Large intestine (tissue), 3 donors: ENCODE measurements at regions not wholly inside any gene's neighbourhood (a gene's known extent, or its start where the extent isn't known, plus 50 kb on each side); places are given as distances from the start of the nearest gene placed in this dataset.
"Not testable (repeated sequence)": the region's sequence is repeated elsewhere in the genome, so short reads cannot be mapped to it uniquely, and the experiment has no call there.

Experiments used
- DNase-seq, 2 donors: peaks; one replicate each; pipeline versions ENCODE4 v3.0.0 to v3.0.0-alpha.2; 2013
- H3K27ac ChIP-seq: one replicate; pipeline ENCODE4 v1.5.1; 2013; ENCODE audit warnings: low read length
- H3K27me3 ChIP-seq: 2 replicates; pipeline ENCODE4 v1.6.1; 2013; ENCODE audit warnings: low read length; ENCODE audit not compliant: control insufficient read depth, insufficient read depth
- H3K36me3 ChIP-seq: 2 replicates; pipeline ENCODE4 v1.6.1; 2013; ENCODE audit warnings: low read length; ENCODE audit not compliant: control insufficient read depth, insufficient read depth
- H3K4me1 ChIP-seq: one replicate; pipeline ENCODE4 v1.6.1; 2013; ENCODE audit warnings: low read length; ENCODE audit not compliant: control insufficient read depth, insufficient read depth
- H3K4me3 ChIP-seq: one replicate; pipeline ENCODE4 v1.5.1; 2013; ENCODE audit warnings: low read length
- H3K9me3 ChIP-seq: one replicate; pipeline ENCODE4 v1.6.1; 2013; ENCODE audit warnings: mild to moderate bottlenecking, low read depth, low read length, moderate library complexity; ENCODE audit not compliant: control insufficient read depth
- WGBS: methylation state at CpG from one replicate; pipeline ENCODE4 v1.1.5; 2013; ENCODE audit warnings: low lambda C conversion rate; ENCODE audit not compliant: insufficient coverage; 5-methylcytosine and 5-hydroxymethylcytosine counted together

DNA sequence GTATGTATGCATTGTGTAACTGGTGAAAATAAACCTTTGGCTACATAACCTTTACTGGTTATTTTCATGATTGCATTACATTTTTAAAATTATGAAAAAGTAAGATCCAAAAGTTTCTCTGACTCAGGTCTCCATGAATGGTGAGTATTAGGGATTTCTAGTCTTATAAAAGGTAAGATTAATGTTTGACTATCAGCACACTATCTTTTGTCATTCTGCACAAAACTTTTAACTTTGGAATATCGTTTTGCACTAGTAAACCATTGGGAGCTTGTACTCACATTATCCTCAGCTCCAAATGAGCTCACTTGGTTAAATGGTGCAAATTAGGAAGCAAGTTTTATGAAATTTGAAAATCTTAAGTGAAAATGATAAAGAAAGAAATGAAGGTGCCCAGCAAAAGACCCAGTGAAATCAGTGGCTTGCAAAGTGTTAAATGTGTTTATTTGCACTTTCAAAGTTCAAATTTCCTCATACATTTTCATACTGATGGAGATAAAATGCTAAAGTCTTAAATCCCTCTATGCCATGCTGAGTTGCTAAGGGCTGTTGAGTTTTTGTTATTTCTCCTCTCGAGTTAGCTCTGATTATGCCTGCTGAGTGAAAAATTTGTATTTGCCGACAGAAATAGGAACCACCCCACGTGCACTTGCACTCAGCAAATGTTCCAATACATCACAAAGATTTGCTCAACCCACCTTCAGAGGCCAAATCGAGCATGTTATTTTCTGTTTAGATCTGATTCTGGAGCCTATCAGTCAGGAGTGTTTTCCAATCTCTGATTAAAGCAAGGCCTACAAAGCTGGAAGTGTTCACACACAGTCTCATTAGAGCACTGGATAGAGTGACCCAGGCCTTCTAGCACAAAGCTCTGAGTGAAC is 885.7 kb downstream of the NR2F1-AS1 start:
- Histone ChIP-seq H3K4me1 (no peaks in the 10 kb centered on the region), H3K4me3 (no peak overlapping the region), H3K27me3 (no peaks in the 10 kb centered on the region), H3K36me3 (no peaks in the 10 kb centered on the region), H3K27ac (no peak overlapping the region), H3K9me3 (no peaks in the 10 kb centered on the region)
- 40% methylated on average over 1 of the region's 5 CpGs for WGBS
- no peak for DNase-seq

DNA sequence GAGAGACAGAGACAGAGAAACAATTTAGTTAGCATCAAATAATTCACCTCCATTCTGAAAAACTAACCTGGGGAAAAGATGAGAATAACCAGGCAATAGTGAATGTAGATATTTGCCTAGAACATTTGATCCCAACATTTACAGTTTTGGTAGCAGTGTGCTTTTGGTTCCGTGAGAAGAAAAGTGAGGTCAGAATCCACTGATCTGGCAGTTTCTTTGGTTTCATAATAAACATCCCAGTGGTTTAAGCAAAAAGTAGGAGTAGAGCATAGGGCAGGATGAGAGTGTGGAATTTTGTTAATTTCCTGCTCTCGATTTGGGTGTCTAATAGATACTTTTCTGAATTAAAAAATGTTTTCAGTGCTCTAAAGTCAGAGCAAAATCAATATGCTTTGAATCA is 887.0 kb downstream of the NR2F1-AS1 start:
- peaks cover 3% of the 10 kb centered on the region for H3K9me3 ChIP-seq
- H3K27ac ChIP-seq, result no peak overlapping the region
- H3K4me3 ChIP-seq, result no peak overlapping the region
- no peaks in the 10 kb centered on the region for H3K27me3 ChIP-seq
- DNase-seq, result no peak
- H3K36me3 ChIP-seq, result no peaks in the 10 kb centered on the region
- 83% methylated on average over 1 of the region's 2 CpGs for WGBS
- H3K4me1 ChIP-seq, result no peaks in the 10 kb centered on the region

DNA sequence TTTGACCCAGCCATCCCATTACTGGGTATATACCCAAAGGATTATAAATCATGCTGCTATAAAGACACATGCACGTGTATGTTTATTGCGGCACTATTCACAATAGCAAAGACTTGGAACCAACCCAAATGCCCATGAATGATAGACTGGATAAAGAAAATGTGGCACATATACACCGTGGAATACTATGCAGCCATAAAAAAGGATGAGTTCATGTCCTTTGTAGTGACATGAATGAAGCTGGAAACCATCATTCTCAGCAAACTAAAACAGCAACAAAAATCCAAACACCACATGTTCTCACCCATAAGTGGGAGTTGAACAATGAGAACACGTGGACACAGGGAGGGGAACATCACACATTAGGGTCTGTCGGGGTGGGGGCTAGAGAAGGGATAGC is 889.1 kb downstream of the NR2F1-AS1 start:
- H3K36me3 ChIP-seq, H3K9me3 ChIP-seq: not testable (repeated sequence)
- WGBS, result no CpG with 5 or more reads among the region's 5 CpGs

DNA sequence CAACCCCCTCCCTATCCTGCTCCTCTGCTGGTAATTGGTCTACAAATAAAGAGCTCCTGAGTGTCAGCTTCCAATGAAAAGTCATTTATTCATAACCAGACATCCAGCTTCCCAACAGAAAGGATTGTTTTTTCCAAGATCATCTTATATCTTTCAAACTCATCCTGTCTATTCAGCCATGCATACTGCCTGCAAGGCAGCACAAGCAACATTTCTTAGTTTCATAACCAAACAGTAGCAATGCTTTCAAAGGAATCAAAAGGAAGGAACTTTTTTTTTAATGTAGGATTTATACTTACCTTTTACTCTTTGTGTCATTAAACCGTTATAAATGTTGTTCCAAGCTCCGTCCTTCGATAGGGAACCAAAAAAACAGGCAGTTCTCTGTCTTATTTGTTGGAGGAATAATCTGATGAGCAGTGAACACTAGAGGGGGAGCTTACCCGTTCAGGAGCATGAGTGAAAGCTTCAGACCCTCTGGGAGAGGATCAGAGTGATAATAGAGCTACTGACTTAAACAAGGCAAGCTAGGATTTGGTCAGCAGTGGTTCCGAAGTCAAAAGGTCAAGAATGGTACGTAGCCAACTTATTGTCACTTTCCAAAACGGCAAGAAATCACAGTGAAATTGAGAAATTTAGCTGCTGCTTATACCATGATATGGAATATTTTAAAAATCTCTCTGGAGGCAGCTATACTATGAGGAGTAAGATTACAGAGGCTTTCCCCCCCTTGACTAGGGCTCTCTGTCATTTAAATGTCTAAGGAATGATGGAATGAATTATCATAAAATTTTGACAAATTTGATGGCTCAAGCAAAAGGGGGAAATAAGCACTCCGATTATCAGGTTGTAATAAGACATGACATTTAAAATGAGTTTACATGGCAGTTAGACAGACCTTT is 892.9 kb downstream of the NR2F1-AS1 start:
- H3K4me1 ChIP-seq, result no peaks in the 10 kb centered on the region
- H3K27me3 ChIP-seq, result no peaks in the 10 kb centered on the region
- no peak overlapping the region for H3K4me3 ChIP-seq
- peaks cover 3% of the 10 kb centered on the region for H3K9me3 ChIP-seq
- H3K27ac ChIP-seq, result no peak overlapping the region
- peak in 1 of 2 donors; percentile 4 for DNase-seq
- H3K36me3 ChIP-seq, result no peaks in the 10 kb centered on the region
- 38% methylated on average over 4 of the region's 8 CpGs for WGBS

More for the DNA sequence above, 889.1 kb downstream of the NR2F1-AS1 start:
- H3K27me3 ChIP-seq, DNase-seq, H3K4me1 ChIP-seq, H3K4me3 ChIP-seq, H3K27ac ChIP-seq: not testable (repeated sequence)

DNA sequence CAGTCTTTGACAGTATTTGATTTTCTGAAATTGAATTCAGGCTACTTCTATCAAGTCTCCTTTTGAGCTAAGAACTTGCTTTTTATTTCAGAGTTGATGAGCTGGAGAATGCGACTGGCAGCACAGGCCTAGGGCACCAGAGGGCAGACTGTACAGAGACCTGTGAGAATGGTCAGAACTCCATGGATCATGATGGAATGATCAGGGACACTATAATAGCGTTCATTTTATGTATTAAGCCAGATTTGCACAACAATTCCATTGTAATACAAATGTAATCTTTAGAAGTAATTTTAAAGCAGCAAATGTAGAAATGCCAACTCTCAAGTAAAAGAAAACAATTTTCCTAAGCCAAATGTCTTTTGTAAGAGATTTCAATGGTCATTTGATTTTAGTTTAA is 902.4 kb downstream of the NR2F1-AS1 start:
- Histone ChIP-seq H3K4me1 (no peaks in the 10 kb centered on the region), H3K27me3 (no peaks in the 10 kb centered on the region), H3K27ac (no peak overlapping the region), H3K36me3 (no peaks in the 10 kb centered on the region), H3K4me3 (no peak overlapping the region), H3K9me3 (no peaks in the 10 kb centered on the region)
- WGBS, result no CpG with 5 or more reads among the region's 2 CpGs
- no peak for DNase-seq

DNA sequence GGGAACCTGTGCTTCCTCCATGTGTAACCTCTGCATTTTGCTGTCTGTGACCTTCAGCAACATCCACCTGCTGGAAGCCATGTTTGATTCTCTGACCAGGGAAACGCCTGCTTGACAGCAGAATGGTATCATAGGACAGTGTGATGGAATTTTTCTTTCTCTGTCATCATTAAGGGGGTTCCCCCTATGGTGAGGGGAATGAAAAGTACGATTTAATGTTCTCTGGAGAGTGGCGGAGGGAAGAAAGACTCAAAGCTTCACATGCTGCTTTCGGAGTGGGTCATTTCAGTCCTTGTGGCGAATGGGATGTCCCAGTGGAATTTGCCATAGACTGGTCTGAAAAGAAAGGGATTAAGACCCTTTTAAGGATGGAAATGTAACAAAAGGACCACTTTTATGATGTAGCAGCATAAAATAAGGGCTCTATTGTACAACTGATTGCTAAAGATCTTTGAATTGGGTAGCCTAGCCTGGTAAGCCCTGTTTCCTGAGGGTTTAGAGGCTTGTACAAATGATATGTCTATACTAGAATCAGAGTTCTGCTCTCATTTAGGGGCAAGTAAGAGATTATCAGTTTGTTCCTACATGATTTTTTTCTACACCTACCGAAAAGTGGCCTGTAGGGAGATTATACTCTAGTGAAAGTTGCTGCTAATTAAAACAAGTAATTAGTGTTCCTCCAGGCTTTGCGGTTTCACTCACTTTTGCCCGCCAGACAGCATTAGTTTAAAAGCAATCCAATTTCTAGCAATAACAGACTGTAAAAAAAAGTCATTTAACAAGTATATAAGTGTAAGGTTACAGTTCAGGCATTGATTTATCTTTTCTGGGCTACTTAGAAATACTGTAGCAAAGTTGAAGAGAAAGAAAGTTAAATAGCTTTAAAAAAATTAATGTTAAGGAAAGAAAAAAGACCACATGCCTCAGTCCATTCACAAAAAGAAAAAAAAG is 904.5 kb downstream of the NR2F1-AS1 start:
- H3K27me3 ChIP-seq, result no peaks in the 10 kb centered on the region
- no peaks in the 10 kb centered on the region for H3K9me3 ChIP-seq
- H3K4me3 ChIP-seq, result no peak overlapping the region
- H3K4me1 ChIP-seq, result no peaks in the 10 kb centered on the region
- H3K36me3 ChIP-seq, result no peaks in the 10 kb centered on the region
- 60% methylated on average over 1 of the region's 8 CpGs for WGBS
- DNase-seq, result no peak
- H3K27ac ChIP-seq, result no peak overlapping the region

DNA sequence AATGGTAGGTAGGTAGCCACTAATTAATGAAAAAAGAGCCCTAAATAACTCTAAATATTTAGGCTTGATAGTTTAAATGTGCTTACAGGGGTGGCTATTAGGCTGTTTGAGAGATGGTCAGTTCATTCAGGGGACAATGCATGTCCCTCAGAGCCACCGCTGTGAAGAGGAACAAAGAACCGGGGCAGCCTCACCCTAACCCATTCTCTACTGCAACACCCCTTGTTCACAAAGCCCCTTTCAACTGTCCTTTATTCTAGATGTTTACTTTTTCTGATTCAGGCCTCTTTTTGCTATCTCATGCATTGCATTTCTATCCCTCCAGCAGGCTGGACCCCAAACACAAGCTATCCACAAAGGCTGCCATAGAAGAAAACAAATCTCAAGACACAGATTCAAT is 906.7 kb downstream of the NR2F1-AS1 start:
- DNase-seq, result no peak
- Histone ChIP-seq H3K9me3 (no peaks in the 10 kb centered on the region), H3K27me3 (no peaks in the 10 kb centered on the region), H3K36me3 (no peaks in the 10 kb centered on the region), H3K27ac (no peak overlapping the region), H3K4me3 (no peak overlapping the region), H3K4me1 (no peaks in the 10 kb centered on the region)
- no CpG with 5 or more reads among the region's 2 CpGs for WGBS

DNA sequence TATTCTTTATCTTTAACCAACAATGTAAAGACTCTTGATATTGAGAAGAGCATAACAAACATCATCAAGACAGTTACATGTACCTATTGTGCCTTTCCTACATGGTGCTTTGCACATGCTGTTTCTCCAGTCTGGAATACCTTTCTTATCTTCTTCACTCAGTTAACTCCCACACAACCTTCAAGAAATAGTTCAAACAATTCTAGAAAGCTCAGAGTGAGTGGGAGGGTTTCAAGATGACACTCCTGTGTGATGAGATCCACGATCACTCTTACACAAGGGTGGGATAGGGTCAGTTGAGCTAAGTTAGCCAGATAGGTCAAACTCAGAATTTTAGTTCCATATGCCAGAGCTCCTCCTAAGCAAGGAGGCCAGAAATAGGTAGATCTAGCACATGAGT is 915.5 kb downstream of the NR2F1-AS1 start:
- Histone ChIP-seq H3K4me1 (no peaks in the 10 kb centered on the region), H3K36me3 (no peaks in the 10 kb centered on the region), H3K9me3 (no peaks in the 10 kb centered on the region), H3K27me3 (no peaks in the 10 kb centered on the region), H3K27ac (no peak overlapping the region), H3K4me3 (no peak overlapping the region)
- no peak for DNase-seq
- WGBS, result no CpG with 5 or more reads among the region's 1 CpG

DNA sequence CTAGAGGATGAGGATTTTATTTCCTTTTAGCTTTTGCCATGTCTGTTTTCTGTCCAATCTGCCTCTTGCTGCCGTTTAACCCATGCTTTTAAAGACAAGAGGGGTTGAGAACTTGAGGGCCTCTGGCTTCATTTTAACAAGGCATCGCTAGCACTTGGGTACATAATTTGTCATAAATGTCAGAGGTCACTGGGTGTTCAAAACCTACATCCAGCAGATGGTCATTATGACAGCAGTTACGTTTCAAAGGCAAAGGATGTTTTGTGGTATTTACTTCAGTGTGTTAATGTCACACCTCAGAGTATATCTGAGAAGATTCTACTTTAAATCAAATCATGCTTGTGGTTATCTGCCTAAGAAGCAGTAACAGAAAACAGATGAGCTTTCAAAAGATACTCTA is 918.3 kb downstream of the NR2F1-AS1 start:
- Histone ChIP-seq H3K4me3 (no peak overlapping the region), H3K27ac (no peak overlapping the region), H3K9me3 (no peaks in the 10 kb centered on the region), H3K27me3 (no peaks in the 10 kb centered on the region), H3K4me1 (no peaks in the 10 kb centered on the region), H3K36me3 (no peaks in the 10 kb centered on the region)
- no peak for DNase-seq
- WGBS, result 67% methylated on average over 1 of the region's 3 CpGs

DNA sequence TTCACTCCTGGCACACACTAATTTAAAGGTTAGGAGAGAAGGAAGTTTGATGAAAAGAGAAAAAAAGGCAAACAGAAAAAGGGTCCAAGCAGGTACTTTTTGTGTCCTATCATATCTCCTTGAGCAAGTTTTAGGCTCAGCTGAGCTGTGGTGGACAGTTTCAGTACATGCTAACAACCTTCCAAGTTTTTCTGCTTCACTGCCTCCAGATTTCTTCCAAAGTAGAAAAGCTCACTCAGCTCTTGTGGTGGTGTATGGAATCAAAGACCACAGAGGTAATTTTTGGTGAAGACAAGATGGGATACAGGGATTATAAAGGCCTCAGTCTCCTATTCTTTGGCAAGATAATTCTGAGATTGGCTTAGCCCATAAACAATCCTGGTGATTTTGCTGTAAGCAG is 921.8 kb downstream of the NR2F1-AS1 start:
- DNase-seq, result no peak
- no peaks in the 10 kb centered on the region for H3K9me3 ChIP-seq
- no peak overlapping the region for H3K27ac ChIP-seq

More for the DNA sequence above, 921.8 kb downstream of the NR2F1-AS1 start:
- Histone ChIP-seq H3K27me3 (no peaks in the 10 kb centered on the region), H3K4me1 (no peaks in the 10 kb centered on the region), H3K4me3 (no peak overlapping the region), H3K36me3 (no peaks in the 10 kb centered on the region)
